ENCODE measurements at regions not wholly inside any gene's neighbourhood (a gene's known extent, or its start where the extent isn't known, plus 50 kb on each side); places are given as distances from the start of the nearest gene placed in this dataset.
"Not testable (repeated sequence)": the region's sequence is repeated elsewhere in the genome, so short reads cannot be mapped to it uniquely, and the experiment has no call there.

DNA sequence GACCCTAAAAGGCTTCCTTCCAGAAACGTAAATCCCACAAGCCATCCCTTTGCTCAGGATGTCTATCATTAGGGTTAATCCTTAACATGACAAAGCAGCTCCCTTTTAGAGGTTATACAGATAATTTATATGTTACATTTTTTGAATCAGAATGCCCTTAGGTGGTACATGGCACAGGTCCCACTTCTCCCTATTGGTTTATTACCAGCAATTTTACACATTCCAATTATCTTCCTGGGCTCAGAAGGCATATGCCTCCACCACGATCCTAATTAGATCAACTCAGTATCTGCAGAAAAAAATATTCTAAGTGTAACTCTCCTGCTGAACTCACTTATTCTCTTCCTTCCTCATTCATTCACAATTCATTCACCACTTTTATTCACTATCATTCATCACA, 507.0 kb upstream of the MAP2 start:
- FAIRE-seq (no peak), DNase-seq (ENCODE audit: insufficient read length, low spot score) (no peak)

DNA sequence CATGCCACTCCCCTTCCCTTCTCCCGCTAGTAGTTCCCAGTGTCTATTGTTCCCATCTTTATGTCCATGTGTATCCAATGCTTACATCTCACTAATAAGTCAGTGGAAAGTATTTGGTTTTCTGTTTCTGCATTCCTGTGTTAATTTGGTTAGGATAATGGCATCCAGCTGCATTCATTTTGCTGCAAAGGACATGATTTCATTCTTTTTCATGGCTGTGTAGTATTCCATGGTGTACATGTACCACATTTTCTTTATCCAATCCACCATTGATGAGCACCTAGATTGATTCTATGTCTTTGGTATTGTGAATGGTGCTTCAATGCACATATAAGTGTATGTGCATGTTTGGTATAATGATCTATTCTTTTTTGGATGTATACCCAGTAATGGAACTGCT, 502.5 kb upstream of the MAP2 start:
- not testable (repeated sequence) for FAIRE-seq; DNase-seq (ENCODE audit: insufficient read length, low spot score)

DNA sequence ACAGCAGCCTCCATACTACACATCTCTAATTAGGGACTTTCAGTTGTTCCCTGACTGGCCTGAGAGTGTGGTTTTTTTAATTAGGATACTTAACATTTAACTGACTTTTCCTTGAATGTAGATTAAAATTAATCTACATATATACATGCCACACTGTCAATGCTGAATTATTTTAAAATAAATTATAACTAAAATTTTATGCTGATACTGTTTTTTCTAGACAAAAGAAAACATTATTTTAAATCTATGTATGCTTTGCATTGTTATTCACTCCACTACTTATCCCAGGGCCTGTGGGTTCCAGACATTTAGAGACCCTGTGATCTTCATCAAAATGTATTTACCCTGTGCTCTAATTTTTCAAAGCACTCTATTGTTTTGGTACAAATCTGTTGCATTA, 496.0 kb upstream of the MAP2 start:
- FAIRE-seq = no peak
- DNase-seq (ENCODE audit: insufficient read length, low spot score) = no peak

DNA sequence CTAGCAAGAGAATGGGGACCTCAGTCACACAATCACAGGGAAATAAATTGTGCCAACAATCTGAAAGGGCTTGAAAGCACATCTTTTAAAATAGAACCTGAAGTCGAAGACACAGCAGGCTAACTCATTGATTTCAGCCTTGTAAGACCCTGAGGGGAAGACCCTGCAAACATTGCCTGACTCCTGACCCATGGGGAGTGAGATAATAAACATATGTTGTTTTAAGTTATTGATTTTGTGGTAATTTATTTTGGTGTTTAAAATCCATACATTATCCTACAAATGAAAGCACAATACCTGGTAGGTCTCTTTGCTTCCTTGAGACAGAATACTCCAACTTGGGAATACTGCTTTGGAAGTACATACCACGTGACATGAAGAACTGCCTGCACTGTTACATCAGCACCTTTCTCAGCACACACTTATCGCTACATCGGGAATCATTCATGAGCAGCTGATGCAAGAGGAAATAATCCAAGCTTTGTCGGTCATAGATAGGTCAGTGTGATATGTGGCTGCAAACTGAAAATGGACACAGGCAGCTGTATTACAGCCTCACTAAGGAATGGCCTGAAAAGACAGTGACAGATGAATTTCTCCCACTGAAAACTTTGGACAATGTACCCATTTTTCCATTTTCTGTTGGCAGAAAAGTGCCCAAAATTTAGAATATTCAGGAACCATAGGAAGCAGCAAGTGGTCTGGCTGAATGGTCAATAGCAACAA, 494.5 kb upstream of the MAP2 start:
- DNase-seq (ENCODE audit: insufficient read length, low spot score) = no peak
- no peak for FAIRE-seq

DNA sequence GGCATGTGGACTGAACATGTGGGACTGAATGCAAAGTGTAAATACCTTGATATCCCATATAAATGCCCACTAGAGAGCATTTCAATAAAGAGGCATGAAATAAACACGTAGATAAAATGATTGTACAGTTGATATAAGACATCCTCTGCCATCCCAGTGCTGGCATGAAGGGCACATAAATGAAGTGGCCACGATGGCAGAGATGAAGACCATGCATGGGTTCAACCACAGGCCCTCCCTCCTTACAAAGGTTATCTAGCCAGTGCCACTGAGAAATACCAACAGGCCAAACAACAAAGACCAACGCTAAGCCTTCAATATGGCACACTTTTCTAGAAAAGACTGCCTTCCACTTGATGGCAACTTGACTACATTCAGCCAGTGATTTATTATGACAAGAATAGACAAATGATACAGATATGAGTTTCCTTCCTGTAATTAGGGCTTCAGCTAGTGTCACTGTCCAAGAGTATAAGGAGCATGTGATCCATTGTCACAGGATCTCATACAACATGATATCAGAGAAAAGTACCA, 493.9 kb upstream of the MAP2 start:
- DNase-seq (ENCODE audit: insufficient read length, low spot score) = no peak
- no peak for FAIRE-seq

DNA sequence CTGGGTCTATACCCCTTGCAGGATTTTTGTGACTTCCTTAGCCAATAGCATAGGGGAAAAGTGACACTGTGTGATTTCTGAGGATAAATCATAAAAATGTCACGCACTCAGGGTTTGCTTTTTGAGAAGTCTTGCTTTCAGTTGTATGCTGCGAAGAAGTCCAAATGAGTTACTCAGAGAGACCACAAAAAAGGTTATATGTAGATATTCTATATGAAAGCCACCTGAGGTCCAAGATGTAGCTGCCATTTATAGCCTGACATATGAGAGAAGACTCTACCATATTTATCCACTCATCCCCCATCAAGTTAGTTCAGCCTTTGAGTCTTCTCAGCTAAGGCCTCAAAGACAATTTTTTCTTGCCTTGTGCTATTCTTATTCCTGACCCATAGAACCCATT, 488.3 kb upstream of the MAP2 start:
- no peak for FAIRE-seq

DNA sequence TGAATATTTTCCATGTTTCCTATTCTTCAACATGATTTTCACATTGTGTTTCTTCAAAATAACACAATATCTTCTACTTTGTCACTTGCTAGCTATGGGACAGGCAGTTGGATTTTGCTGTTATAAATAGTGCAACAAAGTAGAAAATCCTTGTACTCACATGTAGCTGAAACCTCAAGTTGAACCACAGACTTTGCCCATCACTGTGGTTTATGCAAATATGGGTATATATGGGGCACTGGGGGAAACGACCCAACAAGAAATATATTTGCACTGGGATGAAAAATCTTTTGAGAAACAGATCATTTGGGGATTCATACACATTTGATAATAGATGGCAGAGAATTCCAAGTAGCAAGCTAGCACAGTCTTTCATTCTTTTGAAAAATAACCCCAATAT, 486.3 kb upstream of the MAP2 start:
- FAIRE-seq (no peak), DNase-seq (ENCODE audit: insufficient read length, low spot score) (no peak)

More for the DNA sequence above, 488.3 kb upstream of the MAP2 start:
- no peak for DNase-seq (ENCODE audit: insufficient read length, low spot score)

DNA sequence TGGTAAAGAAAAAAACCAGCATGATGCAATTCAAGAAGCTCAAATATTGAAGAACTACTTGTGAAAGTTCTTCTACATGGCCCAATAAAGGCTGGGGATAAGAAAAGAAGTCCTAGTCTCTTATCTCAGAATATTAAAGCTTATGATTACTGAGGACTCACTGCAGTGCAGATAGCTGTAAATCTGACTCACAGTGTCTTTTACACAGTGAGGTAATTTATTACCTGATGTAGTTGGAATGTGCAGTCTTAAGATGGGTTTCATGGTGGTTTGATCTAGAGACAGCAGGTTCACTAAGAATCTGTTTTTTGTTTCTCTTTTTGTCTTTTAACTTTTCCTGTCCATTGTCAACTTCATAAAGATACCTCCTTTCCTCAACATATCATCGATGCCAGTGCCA, 484.0 kb upstream of the MAP2 start:
- FAIRE-seq = no peak
- no peak for DNase-seq (ENCODE audit: insufficient read length, low spot score)

DNA sequence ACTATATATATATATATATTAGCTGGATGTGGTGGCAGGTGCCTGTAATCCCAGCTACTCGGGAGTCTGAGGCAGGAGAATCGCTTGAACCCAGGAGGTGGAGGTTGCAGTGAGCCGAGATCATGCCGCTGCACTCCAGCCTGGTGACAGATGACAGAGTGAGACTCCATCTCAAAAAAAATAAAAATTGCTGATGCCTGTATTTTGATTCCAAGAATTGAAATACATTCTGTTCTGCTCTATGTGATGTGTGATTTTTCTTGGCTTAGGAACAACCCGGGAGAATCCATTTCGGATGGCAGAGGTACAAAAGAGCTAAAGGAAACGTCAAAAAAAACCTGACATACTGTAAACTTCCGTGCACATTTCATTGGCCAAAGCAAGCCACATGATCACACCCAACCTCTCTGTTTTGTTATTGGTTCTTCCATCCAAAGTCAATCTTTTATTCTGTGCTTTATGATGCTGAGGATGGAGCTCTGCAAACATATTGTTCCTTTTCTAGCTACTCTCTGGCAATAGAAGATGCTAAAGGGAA, 478.1 kb upstream of the MAP2 start:
- DNase-seq (ENCODE audit: insufficient read length, low spot score) (no peak), FAIRE-seq (no peak)

DNA sequence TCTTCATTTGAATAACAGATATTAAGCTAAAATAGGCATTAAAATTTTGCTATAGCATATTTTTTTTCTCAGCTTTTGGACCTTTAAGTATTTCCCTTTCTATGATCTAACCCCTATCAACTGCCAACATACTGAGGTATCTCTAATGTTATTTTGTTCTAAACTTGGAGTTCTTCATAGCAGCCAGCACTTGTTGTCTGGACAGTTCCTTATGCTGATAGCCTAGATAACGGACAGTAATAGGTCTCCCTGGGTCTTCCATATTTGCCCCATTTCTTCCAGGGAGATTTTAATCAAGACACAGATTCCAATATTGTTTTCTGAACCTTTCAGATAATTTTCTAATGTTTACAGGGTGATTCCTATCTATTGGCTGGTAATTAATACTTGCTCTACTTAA, 475.8 kb upstream of the MAP2 start:
- DNase-seq (ENCODE audit: insufficient read length, low spot score) = no peak
- no peak for FAIRE-seq

DNA sequence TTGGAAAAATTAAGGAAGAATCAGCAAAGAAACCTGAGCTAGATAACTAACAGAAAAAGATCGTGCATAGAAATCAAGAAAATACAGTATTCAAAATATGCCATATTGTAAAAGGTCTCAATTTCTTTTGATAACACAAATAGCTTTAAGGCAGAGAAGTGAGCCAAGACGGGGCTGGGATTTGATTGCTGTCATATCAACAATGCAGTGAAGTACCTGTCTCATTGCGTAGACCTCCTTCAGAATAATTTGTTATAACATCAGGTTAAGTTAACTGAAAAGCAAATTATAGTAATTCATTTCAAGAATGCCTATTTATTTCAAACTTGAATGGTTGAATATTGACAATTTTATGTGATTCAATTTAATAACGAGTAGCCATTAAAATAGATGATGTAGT, 453.8 kb upstream of the MAP2 start:
- DNase-seq (ENCODE audit: insufficient read length, low spot score) (no peak), FAIRE-seq (no peak)

DNA sequence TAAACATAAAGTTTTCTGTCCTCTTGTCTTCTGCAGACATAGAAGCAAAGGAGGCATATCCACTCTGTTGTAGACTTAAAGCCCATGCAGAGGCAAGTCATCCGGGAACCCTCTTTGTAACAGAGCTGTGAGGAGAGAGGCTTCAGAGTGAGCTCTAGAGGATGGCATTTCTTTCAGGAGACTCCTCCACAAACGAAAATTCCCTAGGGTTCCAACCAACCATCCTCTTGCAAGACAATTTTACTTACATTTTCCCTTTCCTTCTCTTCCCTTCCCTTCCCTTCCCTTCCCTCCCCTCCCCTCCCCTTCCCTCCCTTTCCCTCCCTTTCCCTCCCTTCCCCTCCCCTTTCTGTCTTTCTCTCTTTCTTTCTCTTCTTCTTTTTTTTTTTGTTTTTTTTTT, 446.3 kb upstream of the MAP2 start:
- no peak for DNase-seq (ENCODE audit: insufficient read length, low spot score)
- no peak for FAIRE-seq

DNA sequence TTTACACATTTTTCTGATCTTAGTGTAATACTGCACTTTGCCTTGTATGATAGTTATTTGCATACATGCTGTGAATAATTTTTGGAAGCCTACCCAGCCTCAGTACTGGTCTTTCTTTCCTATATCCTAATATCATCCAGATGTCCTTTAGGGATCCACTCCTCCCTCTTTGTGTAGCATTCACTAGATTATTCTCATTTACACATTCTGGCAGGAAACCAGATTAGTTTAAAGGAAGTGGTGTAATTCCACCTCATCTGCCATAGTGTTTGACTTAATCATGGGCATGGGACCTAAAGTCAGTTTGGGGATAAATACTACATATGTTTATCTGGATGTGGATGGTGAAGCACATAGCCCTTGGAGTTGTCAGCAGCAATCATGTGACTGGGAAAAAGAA, 444.9 kb upstream of the MAP2 start:
- no peak for FAIRE-seq
- no peak for DNase-seq (ENCODE audit: insufficient read length, low spot score)

DNA sequence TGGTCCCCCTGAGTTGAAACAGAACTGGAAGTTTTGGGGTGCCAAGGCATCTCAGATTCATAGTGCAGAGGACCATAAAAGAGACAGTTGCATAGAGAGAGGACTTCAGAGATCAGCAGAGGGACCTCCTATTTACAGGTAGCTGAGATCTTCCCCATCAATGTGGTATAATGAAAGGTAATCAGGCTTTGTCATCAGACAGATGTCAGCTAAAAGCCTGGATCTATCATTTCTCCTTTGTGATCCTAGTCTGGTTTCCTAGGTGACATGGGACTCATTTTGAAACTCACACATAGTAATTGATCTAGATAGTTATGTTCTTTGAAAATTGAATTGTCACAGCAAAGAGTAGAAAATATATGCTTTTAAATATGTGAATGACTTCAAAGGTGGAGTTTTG, 443.5 kb upstream of the MAP2 start:
- DNase-seq (ENCODE audit: insufficient read length, low spot score) = no peak
- no peak for FAIRE-seq

DNA sequence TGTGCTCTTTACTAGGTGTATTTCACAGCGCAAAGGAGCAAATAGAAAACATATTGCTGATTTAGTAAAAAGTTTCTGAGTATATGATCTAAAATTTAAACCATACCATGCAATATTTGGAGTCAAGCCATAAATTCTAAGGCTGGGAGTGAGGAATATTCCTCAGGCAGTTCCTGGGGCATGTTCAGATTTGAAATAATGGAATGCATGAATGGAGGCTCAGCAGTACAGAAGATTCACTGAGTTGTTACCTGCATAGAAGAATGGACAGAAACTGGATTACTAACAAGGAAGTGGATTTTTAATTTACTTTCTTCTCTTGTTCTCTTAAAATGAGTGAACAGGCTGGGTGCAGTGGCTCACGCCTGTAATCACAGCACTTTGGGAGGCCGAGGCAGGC, 441.0 kb upstream of the MAP2 start:
- DNase-seq (ENCODE audit: insufficient read length, low spot score) (no peak), FAIRE-seq (no peak)

DNA sequence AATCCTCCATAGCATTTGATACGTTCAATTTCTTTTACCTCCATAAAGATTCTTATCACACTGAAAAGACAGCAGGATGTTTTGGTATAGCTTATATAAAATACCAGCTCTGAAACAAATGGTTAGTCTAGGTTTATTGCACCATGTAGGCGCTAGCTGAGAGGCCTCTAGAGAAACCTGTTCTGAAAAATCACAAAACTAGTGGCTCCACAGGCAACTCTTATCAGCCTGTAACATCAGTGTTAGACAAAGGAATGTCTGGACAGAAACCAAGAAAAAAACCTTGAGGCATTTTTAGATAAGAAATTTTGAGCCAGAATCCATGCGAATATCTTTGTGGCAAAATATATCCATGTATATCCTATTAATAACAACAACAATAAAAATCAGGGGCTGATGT, 440.4 kb upstream of the MAP2 start:
- DNase-seq (ENCODE audit: insufficient read length, low spot score) (no peak), FAIRE-seq (no peak)

DNA sequence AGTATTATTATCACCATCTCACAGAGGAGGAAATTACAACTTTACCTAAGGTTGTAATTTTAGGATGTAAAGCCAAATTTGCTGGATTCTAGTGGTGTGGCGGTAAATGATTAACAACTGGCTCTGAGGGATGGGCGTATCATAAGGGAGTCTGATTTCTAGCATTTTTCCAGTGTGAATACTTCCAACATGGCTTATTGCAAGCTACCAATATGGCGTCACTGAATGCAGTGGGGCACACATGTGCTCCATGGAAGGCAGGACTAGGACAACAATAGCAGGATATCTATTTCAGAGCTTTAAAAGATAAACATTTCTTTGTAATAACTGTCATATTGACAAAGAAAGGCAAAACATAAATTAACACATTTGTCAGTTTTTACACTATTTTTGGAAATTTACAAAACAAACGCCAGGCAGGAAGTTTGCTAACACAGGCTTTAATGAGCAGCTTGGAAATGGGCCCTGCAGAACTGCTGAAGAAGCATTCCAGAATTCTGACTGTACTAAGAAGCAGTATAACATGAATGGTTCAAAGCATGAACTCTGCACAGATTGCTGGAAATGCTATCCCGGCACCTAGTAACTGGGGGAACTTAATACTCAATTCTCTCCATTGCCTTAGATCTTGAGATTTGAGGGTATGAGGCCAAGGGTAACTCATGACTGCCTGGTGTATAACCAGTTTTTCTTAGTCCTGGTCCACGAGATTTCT, 439.3 kb upstream of the MAP2 start:
- no peak for FAIRE-seq

DNA sequence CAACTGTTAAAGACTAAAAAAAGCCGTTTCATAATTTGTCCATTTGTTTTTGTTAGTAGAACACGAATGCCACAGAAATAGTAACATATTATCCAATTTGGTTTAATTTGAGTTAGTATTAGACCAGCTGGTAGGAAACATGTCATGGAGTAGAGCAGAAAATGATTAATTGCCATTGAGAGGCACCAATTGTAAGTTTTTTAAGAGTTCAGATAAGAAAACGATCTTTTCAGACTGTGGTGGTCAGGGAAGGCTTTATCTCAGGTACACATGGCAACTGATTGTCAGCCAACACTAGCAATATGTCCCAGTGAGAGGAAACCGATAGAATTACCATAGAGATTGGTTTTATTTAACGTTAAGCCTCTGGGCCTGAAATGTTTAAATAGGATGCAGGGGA, 438.2 kb upstream of the MAP2 start:
- FAIRE-seq (no peak), DNase-seq (ENCODE audit: insufficient read length, low spot score) (no peak)

More for the DNA sequence above, 439.3 kb upstream of the MAP2 start:
- DNase-seq (ENCODE audit: insufficient read length, low spot score) = no peak

DNA sequence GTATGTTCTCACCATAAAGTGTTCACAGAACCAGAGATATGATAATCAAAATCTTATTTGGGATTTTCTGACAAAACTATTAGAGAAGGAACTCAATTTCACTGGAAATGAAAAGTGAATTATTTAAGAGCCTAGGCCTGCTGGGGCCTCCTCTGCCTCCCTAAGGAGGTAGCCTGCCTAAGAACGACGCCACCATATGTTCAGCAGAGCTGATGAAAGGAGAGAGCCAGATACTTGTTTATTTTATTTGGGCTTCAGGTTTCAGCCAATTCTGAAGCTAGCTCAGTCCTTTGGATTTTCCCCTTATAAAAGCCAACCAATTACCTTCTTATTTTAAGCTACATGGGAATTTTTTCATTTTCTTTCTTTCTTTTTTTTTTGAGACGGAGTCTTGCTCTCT, 433.1 kb upstream of the MAP2 start:
- no peak for FAIRE-seq
- DNase-seq (ENCODE audit: insufficient read length, low spot score) = no peak

DNA sequence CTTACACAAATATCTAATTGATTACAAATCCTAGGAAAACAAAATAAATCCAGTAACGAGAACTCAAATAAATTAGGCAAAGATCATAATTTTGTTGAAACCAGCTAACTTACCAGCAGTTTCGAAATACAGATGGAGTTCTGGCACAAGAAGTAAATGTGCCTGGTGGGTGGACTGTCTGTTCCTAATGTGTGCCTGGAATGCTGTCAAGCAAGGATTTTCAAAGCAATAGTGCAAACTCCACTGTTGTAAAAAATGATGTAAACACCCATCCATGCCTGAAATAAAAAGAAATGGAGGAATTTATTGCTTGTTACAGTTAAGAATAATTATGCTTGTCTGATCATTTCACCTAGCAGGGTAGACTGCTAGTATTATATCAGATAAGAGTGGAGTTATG, 423.9 kb upstream of the MAP2 start:
- FAIRE-seq (no peak), DNase-seq (ENCODE audit: insufficient read length, low spot score) (no peak)

DNA sequence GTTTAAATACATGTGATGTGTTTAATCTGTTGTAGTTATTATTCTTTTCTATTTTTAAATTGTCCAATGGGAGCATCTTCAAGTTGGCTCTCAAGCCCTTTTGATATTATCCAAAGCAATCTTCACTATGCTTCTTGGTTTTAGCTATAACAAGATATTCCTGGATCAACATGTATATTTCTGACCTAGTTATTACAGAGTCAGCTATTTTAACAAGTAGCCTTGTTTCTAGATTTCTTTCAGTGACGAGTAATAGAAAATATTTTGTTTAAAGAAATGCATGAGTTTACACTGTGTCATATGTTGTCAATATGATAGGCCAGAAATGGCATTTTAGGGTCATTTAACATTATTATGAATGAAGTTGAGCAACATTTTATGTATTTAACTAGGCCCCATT, 421.8 kb upstream of the MAP2 start:
- no peak for FAIRE-seq
- DNase-seq (ENCODE audit: insufficient read length, low spot score) = no peak

DNA sequence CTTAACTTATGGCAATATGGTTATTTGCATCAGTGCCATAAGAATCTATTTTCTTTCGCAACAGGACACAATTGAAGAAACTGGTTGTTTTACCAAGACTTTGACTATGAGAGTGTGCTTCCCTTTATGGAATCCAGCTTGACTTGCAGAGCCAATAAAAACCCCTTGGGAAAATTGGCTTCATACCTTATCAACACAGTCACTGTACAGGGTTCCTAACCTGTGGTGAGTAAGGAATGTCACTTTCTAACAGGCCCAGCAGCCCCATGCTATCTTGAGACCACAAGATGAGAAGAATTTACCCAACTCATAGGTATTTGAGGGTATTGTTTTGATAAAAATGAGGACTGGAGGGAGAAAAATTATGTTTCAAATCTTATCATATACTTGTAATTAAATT, 418.5 kb upstream of the MAP2 start:
- DNase-seq (ENCODE audit: insufficient read length, low spot score) (no peak), FAIRE-seq (no peak)

Data from GM19239 (cell line).